Stimulated activated CD4-positive, alpha-beta T cell treated with anti-CD3 and anti-CD28 coated beads, Interleukin-1b, Interleukin-23, amount 100 ng/mL, for 48 hours (primary cell): ENCODE measurements at regions not wholly inside any gene's neighbourhood (a gene's known extent, or its start where the extent isn't known, plus 50 kb on each side); places are given as distances from the start of the nearest gene placed in this dataset.

Experiments
- DNase-seq: peaks from one replicate; pipeline ENCODE4 v3.0.0-alpha.2; 2020

DNA sequence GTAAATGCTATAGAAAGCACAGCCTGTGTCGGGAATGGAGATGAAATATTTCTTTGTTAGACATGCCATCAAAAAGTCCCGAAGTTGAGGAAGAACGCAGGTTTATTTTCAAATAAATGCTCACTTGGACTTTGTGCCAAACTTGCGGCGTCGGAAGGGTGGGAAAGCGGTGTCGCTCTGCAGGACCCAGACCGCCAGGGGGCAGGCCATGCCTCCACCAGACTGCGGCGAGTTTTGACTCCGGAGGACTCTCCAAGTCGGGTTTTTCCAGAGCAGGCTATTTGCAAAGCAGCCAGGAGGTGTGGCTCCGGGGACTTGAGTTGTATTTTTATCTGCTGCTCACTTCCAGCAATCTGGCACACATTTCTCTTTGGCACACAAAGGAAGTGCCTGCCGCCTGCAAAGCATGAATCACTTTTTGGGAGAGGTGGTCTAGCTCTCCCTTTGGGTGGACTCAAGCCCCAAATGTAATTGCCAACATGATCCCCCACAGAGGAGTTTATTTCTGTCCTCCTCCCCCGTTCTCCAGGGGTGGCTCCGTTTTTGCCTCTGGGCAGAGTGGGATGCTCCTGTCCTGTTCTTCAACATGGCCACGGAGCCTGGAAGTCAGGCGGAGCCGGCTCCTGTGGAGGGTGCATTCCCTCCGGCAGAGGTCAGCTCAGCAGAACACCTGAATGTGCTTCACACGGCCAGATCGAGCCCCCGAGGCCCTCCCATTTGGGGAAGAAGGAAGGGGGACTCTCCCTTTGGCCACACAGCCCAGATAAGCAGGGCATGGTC, 82.3 kb upstream of the GPR26 start:
- peak; percentile 50 for DNase-seq

- DNase-seq: no peak
These were observed 81.8 kb upstream of the GPR26 start for GRCh38 chr10:123584419-123584775.

- DNase-seq: no peak
These were observed 80.4 kb upstream of the GPR26 start for GRCh38 chr10:123585477-123586445.

GRCh38 chr10:123587110-123587509, 79.0 kb upstream of the GPR26 start:
- no peak for DNase-seq

GRCh38 chr10:123588386-123588914, 77.7 kb upstream of the GPR26 start:
- DNase-seq: no peak

DNA sequence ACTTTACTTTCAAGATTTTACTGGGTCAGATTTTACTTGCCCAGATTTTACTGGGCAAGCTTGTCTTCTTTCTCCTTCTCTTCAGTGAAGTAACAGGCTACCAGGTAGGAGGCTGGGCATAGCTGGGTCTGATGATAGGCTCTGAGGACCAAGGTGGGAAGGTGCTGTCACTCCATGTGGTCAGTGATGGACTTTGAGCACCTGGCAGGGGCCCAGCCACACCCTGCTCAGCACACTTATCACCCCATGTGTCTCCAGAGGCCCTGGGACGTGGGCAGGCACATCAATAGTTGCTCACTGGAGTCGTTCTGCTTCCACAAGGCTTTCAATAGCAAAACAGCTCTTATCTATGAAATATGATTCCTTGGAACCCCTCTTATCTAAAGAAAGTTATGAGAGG, 70.5 kb upstream of the GPR26 start:
- DNase-seq: no peak

GRCh38 chr10:123597676-123598075, 68.5 kb upstream of the GPR26 start:
- DNase-seq: no peak

- DNase-seq: no peak
These were observed 66.7 kb upstream of the GPR26 start for GRCh38 chr10:123599366-123599849.

DNA sequence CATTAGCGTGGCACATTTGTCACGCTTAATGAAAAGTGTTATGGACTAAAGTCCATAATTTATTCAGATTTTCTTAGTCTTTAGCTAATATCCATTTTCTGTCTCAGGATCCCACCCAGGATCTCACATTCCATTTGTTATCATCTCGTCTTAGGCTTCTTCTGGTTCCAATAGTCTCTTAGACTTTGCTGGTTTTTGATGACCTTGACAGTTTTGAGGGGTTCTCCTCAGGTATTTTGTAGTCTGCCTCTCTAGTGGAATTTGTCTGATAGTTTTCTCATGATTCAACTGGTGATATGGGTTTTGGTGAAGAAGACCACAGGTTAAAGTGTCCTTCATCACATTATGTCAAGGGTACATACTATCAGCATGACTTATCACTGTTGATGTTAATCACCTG, 66.0 kb upstream of the GPR26 start:
- DNase-seq: no peak

- no peak for DNase-seq
These were observed 63.0 kb upstream of the GPR26 start for GRCh38 chr10:123603130-123603529.

DNA sequence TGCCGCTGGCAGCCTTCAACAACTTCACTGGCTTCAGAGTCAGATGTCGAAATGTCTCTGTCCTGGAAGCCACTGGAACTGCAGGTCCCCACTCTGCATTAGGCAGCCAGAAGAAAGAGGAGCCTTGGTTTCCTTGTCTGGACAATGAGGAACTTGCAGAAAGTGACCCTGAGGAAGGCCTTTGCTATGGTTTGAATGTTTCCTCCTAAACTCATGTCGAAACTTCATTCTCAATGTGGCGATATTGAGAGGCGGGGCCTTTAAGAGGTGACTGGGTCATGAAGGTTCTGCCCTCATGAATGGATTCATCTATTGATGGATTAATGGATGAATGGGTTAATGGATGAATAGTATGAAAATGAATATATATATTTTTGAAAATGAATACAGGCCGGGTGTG, 61.6 kb upstream of the GPR26 start:
- no peak for DNase-seq

DNA sequence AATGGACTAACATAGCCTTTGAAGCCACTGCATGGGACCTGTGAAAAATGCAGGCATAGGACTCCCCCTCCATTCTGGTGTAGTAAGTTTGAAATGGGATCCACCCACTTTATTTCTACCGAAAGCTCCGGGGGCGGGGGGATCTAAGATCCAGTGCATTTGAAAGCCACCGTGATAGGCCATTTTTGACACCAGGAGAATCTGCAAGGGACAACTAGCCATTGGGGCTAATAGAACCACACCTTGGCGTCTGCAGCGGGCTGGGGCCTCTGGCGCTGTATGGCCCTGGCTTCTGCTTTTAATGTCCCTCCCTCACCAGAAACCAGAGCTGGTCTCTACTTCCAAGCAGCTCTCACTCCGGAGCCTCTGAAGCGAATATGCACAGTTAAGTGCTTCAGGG, 60.1 kb upstream of the GPR26 start:
- no peak for DNase-seq

GRCh38 chr10:123606955-123607354, 59.2 kb upstream of the GPR26 start:
- DNase-seq: no peak

GRCh38 chr10:123607386-123607785, 58.8 kb upstream of the GPR26 start:
- no peak for DNase-seq

GRCh38 chr10:123608047-123608446, 58.1 kb upstream of the GPR26 start:
- DNase-seq: no peak

DNA sequence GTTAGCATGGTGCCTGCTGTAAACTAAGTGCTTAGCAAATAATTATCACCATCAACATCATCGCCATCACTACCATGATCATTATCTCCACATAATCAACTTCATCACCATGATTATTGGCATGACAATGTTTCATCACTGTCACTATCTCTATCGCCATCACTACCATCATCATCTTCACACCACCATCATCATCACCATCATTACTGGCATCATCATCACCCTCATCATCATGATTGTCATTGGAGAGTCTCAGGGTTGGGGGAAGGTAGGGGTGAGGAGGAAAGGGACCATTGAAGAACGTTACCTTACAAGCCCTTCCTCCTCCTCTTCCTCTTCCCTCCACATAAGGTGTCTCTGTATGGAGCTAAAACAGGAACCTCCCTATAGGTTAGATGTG, 54.9 kb upstream of the GPR26 start:
- no peak for DNase-seq

GRCh38 chr10:123611876-123612275, 54.3 kb upstream of the GPR26 start:
- DNase-seq: no peak

GRCh38 chr10:123613346-123613850, 52.8 kb upstream of the GPR26 start:
- no peak for DNase-seq

- peak; percentile 20 for DNase-seq
These were observed 51.3 kb upstream of the GPR26 start for GRCh38 chr10:123614888-123615287.
